K562 (cell line): ENCODE measurements at regions not wholly inside any gene's neighbourhood (a gene's known extent, or its start where the extent isn't known, plus 50 kb on each side); places are given as distances from the start of the nearest gene placed in this dataset.
A peak's percentile ranks its signal among the peaks of the same experiment; 100 is the strongest.

Source experiments
- ATAC-seq: fragments of 200-7000 bp; cut with Tn5 transposase; 3 replicates; pipeline ENCODE4 v1.9.1; 2020; ENCODE audit warnings: moderate library complexity
- BruUV-seq: library from RNA; stranded (reverse); fragments of 400-500 nt; replicated peaks from 2 replicates; lab custom pipeline; 2021; lab: Mats Ljungman, UMichigan
- CTCF ChIA-PET: fragments of 300-600 bp; formaldehyde crosslinking; extraction: SDS; loops from one replicate; lab custom pipeline; 2021; ENCODE audit warnings: low intra/inter-chr PET ratio; lab: Yijun Ruan, JAX
- POLR2A ChIA-PET: fragments of 300-600, 350-650 bp; sonication (Branson Sonifier 250); formaldehyde crosslinking; extraction: SDS; loops from one replicate; lab custom pipeline; 2021; ENCODE audit warnings: antibody characterized with exemption, inconsistent platforms; lab: Yijun Ruan, JAX
- DNase-seq, 4 experiments: peaks; one replicate each; pipeline versions ENCODE4 v3.0.0 to v3.0.0-alpha.2; 2011 to 2018; ENCODE audit warnings: low spot score in 3 of 4, mixed read lengths in 3 of 4; ENCODE audit errors: extremely low read depth in 1 of 4
- FAIRE-seq: peaks from 2 replicates; lab custom pipeline; 2011; peaks lifted over from hg19 to GRCh38; lab: Jason Lieb, UNC
- H2AFZ ChIP-seq: 2 replicates; pipeline ENCODE4 v1.6.0; 2011; ENCODE audit warnings: low read depth, low read length, control low read depth, inconsistent platforms
- H3K27ac ChIP-seq: fragments of 200-600 bp; 3 replicates; pipeline ENCODE4 v1.8.0; 2011; ENCODE audit warnings: low read depth, mild to moderate bottlenecking, control low read depth, inconsistent platforms, low read length, moderate library complexity, mixed read lengths; ENCODE audit errors: extremely low read depth
- H3K27me3 ChIP-seq, 2 experiments: fragments of 300-600 bp in 1 of 2; 2 replicates in 1 of 2; 3 replicates in 1 of 2; pipeline versions ENCODE4 v1.6.0 to v1.8.0; 2011; ENCODE audit warnings: inconsistent platforms in 2 of 2, low read length in 2 of 2, mild to moderate bottlenecking in 1 of 2, mixed read lengths in 1 of 2, moderate library complexity in 1 of 2; ENCODE audit not compliant: control insufficient read depth in 2 of 2, insufficient read depth in 2 of 2
- H3K36me3 ChIP-seq: fragments of 300-600 bp; 3 replicates; pipeline ENCODE4 v1.8.0; 2011; ENCODE audit warnings: mild to moderate bottlenecking, low read length, inconsistent platforms; ENCODE audit not compliant: control insufficient read depth, insufficient read depth
- H3K4me1 ChIP-seq, 2 experiments: fragments of 200-600 bp in 1 of 2; replicated peaks in 1 of 2; 2 replicates in 1 of 2; 3 replicates in 1 of 2; pipeline versions ENCODE4 v1.5.1 to v1.8.0; 2011; ENCODE audit warnings: inconsistent platforms in 2 of 2, low read length in 2 of 2, mild to moderate bottlenecking in 1 of 2, mixed read lengths in 1 of 2, moderate library complexity in 1 of 2; ENCODE audit not compliant: control insufficient read depth in 2 of 2, insufficient read depth in 2 of 2
- H3K4me2 ChIP-seq: 2 replicates; pipeline ENCODE4 v1.6.1; 2011; ENCODE audit warnings: low read length, control low read depth, inconsistent platforms, mixed read lengths; ENCODE audit not compliant: insufficient read depth
- H3K4me3 ChIP-seq: fragments of 200-600 bp; sonication (generic), shearing (Covaris generic); 2 replicates; pipeline ENCODE4 v1.5.1; 2016; ENCODE audit warnings: control low read depth, inconsistent platforms
- H3K79me2 ChIP-seq: fragments of 200-600 bp; 3 replicates; pipeline ENCODE4 v1.8.0; 2011; ENCODE audit warnings: low read length, inconsistent platforms; ENCODE audit not compliant: control insufficient read depth, insufficient read depth
- H3K9ac ChIP-seq, 2 experiments: 2 replicates each; pipeline versions ENCODE4 v1.6.0 to v1.6.1; 2011; ENCODE audit warnings: low read depth in 2 of 2, low read length in 2 of 2, control low read depth in 1 of 2, inconsistent platforms in 1 of 2, mild to moderate bottlenecking in 1 of 2, mixed read lengths in 1 of 2; ENCODE audit not compliant: insufficient read depth in 1 of 2
- H3K9me1 ChIP-seq: one replicate; pipeline ENCODE4 v1.6.0; 2011; ENCODE audit warnings: inconsistent platforms, mild to moderate bottlenecking, low read length, moderate library complexity; ENCODE audit not compliant: control insufficient read depth, insufficient read depth
- H3K9me3 ChIP-seq: replicated peaks from 2 replicates; pipeline ENCODE4 v1.5.1; 2011; ENCODE audit warnings: low read depth, low read length, inconsistent platforms; ENCODE audit not compliant: control insufficient read depth, insufficient read depth
- H4K20me1 ChIP-seq: replicated peaks from 2 replicates; pipeline ENCODE4 v1.6.1; 2011; ENCODE audit warnings: low read length, inconsistent platforms, mixed read lengths; ENCODE audit not compliant: control insufficient read depth, insufficient read depth
- KAT7 ChIP-seq: sonication (generic); formaldehyde crosslinking; IDR thresholded peaks from 2 replicates; pipeline ENCODE4 v1.8.0; 2022; ENCODE audit warnings: missing genetic modification reagents, mild to moderate bottlenecking, borderline replicate concordance
- KLF10 ChIP-seq: fragments of 250-450 bp; sonication (Bioruptor Pico); IDR thresholded peaks from 2 replicates; pipeline ENCODE4 v1.6.1; 2021; ENCODE audit warnings: matching md5 sums
- MTA1 ChIP-seq: fragments of 450-650 bp; IDR thresholded peaks from 2 replicates; pipeline ENCODE4 v1.6.1; 2017; ENCODE audit warnings: borderline replicate concordance
- STAT5A ChIP-seq: IDR thresholded peaks from 2 replicates; pipeline ENCODE4 v1.6.1; 2012; ENCODE audit warnings: low read length, inconsistent platforms, borderline replicate concordance
- TAF1 ChIP-seq: IDR thresholded peaks from 2 replicates; pipeline ENCODE4 v1.6.1; 2011; ENCODE audit warnings: mild to moderate bottlenecking, low read length, moderate library complexity; ENCODE audit not compliant: insufficient read depth, control insufficient read depth, severe bottlenecking; ENCODE audit errors: extremely low read depth
- ZBTB11 ChIP-seq, 3 experiments: fragments of 200-800 bp in 1 of 3; fragments of 250-450 bp in 1 of 3; fragments of 450-650 bp in 1 of 3; sonication (Bioruptor Pico) in 1 of 3; sonication (Bioruptor generic) in 1 of 3; formaldehyde crosslinking in 1 of 3; IDR thresholded peaks; 2 replicates each; pipeline versions ENCODE4 v1.6.1 to v1.8.0; 2016 to 2022; ENCODE audit warnings: mild to moderate bottlenecking in 2 of 3, missing genetic modification characterization in 2 of 3, missing compliant biosample characterization in 1 of 3, moderate library complexity in 1 of 3
- ZNF134 ChIP-seq: fragments of 250-450 bp; sonication (Bioruptor Pico); conservative IDR thresholded peaks from 2 replicates; pipeline ENCODE4 v1.4.0; 2020
- ZNF24 ChIP-seq: fragments of 450-650 bp; IDR thresholded peaks from 2 replicates; pipeline ENCODE4 v1.6.1; 2016
- ZNF282 ChIP-seq: sonication (generic); formaldehyde crosslinking; IDR thresholded peaks from 2 replicates; pipeline ENCODE4 v1.8.1; 2023; ENCODE audit warnings: missing genetic modification reagents
- WGBS: fragments of 100-300 bp; shearing (Covaris generic); methylation state at CpG from one replicate; pipeline ENCODE4 v1.1.6; 2016; ENCODE audit warnings: low coverage, mixed read lengths; ENCODE audit not compliant: insufficient coverage; ENCODE audit errors: missing lambda C conversion rate; 5-methylcytosine and 5-hydroxymethylcytosine counted together
- in situ Hi-C: fragments of 300-500 bp; cut with MboI; formaldehyde crosslinking; loops from 4 replicates; pipeline ENCODE4 v1.15.0; 2018; ENCODE audit warnings: inconsistent platforms, mixed read lengths
- intact Hi-C: fragments of 100-400 bp; cut with micrococcal nuclease; formaldehyde crosslinking; loops from 2 replicates; pipeline ENCODE4 v1.14.2; 2022
- TF ChIP-seq, protein P1 (sequence below), 2 experiments: fragments of 450-650 bp in 1 of 2; sonication (generic) in 1 of 2; formaldehyde crosslinking; conservative IDR thresholded peaks; 2 replicates each; pipeline versions ENCODE4 v1.4.0 to v1.8.1; 2020 to 2022; ENCODE audit warnings: mild to moderate bottlenecking in 1 of 2, missing genetic modification reagents in 1 of 2

DNA sequence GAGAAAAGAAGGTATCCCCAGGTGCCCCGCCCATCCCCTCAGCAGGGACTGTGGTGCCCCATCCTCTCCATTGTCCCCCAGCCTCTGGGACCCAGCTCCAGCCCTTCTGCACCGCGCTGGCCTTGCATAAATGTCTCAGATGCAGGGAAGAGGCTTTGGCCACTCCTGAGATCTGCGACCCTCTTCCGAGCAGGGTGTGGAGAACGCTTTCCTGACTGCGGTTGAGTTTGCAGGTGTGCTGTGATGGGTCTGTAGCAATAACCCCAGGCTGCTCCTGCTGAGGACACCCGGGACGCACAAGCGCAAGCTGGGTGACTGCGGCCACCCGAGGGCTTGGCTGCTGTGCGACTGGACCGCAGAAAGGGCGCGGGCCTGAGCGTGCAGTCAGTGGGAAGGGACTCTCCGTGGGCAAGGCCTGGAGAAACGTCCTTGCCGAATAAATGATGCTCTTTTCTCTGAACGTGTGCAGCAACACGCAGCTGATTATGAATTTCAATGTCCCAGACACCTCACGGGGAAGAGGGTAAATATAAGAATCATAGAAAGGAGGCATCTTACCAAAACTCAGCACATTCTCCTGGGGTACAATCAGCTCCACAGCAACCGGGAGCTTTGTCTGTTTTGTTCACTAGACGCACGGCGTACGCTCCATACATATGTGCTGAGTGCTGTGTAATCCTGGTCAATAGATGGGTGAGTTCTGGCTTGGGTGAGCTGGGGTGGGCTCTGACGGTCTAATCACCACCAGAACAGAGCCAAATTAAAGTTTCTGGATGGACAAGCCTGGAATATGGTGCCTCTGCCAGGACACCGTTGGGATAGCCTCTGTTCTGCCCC, 67.5 kb upstream of the ZNF516 start:
- H3K9ac ChIP-seq: no peak overlapping the region
- H3K9me1 ChIP-seq: no peaks in the 10 kb centered on the region
- intact Hi-C loops: no loop called here
- no TSS peak for BruUV-seq
- ChIA-PET CTCF (no interaction called here), POLR2A (no interaction called here)
- no peak overlapping the region for H3K4me3 ChIP-seq
- no peak overlapping the region for H3K4me2 ChIP-seq
- FAIRE-seq (no peak), DNase-seq (peak in 2 of 4 experiments; percentile 11 to 14), ATAC-seq (no peak)
- H3K27ac ChIP-seq: no peak overlapping the region
- no peaks in the 10 kb centered on the region for H3K36me3 ChIP-seq
- no peaks in the 10 kb centered on the region for H4K20me1 ChIP-seq
- H3K27me3 ChIP-seq: peaks cover 0 to 20% of the 10 kb centered on the region in 2 experiments; a peak in 2 of 5 replicates
- in situ Hi-C loops: no loop called here
- 5% methylated on average over 23 of the region's 30 CpGs for WGBS
- no peaks in the 10 kb centered on the region for H3K79me2 ChIP-seq
- TF ChIP-seq ZNF282 (CRISPR knock-in tag) (no peak), ZBTB11 (CRISPR knock-in tag; IDR thresholded peaks at IDR 0.05) (no peak), ZNF134 (CRISPR knock-in tag) (no peak), KAT7 (CRISPR knock-in tag) (no peak), TAF1 (no peak), MTA1 (no peak), KLF10 (CRISPR knock-in tag) (no peak), STAT5A (no peak), ZNF24 (no peak)
- TF ChIP-seq, protein P1, sequence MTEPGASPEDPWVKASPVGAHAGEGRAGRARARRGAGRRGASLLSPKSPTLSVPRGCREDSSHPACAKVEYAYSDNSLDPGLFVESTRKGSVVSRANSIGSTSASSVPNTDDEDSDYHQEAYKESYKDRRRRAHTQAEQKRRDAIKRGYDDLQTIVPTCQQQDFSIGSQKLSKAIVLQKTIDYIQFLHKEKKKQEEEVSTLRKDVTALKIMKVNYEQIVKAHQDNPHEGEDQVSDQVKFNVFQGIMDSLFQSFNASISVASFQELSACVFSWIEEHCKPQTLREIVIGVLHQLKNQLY (CRISPR knock-in tag; conservative IDR thresholded peaks at IDR 0.05): no peak
- H2AFZ ChIP-seq: no peak overlapping the region
- no peaks in the 10 kb centered on the region for H3K4me1 ChIP-seq
- no peaks in the 10 kb centered on the region for H3K9me3 ChIP-seq
